WI38 (cell line): ENCODE measurements at regions not wholly inside any gene's neighbourhood (a gene's known extent, or its start where the extent isn't known, plus 50 kb on each side); places are given as distances from the start of the nearest gene placed in this dataset.

Experiments
- H3K4me3 ChIP-seq: 2 replicates; pipeline ENCODE4 v1.5.1; 2011; ENCODE audit warnings: low read depth, mild to moderate bottlenecking, control low read depth, low read length
- TF ChIP-seq, protein P1 (sequence below): IDR thresholded peaks from 2 replicates; pipeline ENCODE4 v1.5.1; 2012; ENCODE audit warnings: low read depth, mild to moderate bottlenecking, control low read depth, low read length

DNA sequence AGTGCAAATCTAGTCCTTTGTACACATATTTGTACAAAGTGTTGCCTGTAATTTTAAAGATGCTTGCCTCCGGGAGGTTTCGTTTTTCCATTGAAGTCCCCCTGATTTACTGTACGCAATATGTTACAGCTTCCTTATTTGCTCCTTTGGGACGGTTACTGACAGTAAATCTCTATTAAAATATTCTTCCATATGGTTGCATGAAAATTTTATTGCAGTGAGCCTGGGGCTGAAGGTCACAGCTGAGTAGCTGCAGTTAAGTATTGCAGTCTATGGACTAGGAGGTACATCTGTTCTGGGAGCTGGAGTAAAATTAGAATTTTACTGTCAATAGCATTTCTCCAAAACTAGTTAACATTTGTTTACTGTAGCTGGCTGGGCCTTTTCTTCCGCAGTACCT is 119.2 kb downstream of the ETAA1 start:
- TF ChIP-seq, protein P1, sequence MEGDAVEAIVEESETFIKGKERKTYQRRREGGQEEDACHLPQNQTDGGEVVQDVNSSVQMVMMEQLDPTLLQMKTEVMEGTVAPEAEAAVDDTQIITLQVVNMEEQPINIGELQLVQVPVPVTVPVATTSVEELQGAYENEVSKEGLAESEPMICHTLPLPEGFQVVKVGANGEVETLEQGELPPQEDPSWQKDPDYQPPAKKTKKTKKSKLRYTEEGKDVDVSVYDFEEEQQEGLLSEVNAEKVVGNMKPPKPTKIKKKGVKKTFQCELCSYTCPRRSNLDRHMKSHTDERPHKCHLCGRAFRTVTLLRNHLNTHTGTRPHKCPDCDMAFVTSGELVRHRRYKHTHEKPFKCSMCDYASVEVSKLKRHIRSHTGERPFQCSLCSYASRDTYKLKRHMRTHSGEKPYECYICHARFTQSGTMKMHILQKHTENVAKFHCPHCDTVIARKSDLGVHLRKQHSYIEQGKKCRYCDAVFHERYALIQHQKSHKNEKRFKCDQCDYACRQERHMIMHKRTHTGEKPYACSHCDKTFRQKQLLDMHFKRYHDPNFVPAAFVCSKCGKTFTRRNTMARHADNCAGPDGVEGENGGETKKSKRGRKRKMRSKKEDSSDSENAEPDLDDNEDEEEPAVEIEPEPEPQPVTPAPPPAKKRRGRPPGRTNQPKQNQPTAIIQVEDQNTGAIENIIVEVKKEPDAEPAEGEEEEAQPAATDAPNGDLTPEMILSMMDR = no peak
- no peak overlapping the region for H3K4me3 ChIP-seq

DNA sequence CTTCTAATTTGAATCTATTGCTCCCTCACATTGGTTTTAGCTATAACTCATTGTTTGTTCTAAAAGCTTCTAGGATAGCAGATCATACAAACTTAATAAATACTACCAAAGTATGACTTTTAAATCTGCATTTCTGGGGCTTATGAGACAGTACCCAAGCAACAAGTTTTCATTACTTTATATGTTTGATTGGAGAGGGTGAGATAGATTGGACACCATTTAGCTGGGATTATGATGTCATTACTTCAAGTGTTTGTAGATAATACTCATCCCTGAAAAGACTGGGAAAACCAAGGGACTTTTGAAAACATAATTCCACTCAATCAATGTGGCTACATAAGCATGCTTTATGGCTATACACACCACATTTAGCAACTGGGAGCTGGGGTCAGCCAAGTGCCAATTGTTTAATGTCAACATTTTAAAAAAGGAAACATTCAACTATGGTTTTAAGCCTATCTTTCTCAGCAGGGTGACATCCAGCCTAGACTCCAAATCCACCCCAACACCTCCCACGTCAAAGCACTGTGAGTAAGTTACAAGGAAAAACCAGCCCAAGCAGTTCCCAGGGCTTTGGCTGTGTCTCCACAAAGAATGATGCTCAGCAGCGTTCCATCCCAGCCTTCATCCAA is 119.9 kb downstream of the ETAA1 start:
- TF ChIP-seq, protein P1 = no peak
- no peak overlapping the region for H3K4me3 ChIP-seq

DNA sequence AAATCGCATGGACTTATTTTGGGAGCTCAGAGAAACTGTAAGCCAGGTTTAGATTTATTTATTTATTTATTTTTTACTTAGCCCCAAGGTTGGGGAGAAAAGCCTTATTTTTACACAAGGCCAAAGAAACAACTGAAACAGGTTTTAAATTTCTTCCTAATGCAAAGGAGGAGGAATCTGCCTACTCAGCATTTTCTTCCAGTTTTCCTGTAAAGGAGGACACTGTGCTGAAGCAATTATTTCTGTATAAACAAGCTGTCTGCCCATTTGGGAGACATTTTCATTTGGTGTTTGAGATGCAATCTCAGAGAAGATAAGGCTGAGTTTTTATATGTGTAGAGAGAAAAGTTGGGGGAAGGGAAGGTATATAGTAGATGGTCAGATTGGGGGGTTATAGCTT is 125.0 kb downstream of the ETAA1 start:
- no peak overlapping the region for H3K4me3 ChIP-seq
- TF ChIP-seq, protein P1 = no peak

DNA sequence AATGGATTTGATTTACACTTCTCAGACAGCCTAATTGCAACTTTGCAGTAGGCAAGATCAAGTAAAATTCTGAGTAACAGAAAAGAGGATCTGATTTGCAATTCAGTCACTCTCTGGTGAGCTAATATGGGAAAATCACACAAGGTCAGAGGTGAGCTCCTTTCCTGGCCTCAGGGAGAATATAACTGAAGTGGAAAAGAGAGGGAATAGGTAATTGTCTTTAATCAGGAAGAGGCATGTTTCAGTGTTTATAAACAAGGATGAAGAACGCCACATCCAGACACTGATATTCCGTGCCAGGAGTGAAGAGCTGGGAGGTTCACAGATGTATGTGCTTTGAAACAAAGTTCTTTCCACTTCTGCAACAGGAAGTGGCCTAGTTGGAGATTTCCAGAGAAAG is 127.1 kb downstream of the ETAA1 start:
- H3K4me3 ChIP-seq = no peak overlapping the region
- TF ChIP-seq, protein P1 = no peak

DNA sequence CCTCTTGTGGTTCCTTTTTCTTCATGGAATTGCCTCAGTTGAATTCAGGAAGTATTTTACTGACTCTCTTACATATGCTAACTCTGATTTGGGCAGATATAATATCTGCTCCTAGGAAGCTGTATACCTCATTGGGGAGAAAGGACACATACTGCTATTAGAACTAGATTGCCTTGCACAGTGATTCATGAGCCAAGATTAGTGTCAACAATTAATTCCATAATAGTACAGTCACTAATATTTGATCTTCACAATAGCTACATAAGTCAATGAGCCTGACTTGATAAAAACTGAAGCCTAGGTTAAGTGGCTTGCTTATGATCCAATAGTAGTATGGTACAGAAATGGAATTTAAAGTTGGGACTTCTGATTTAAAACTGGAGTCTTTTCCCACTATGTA is 127.6 kb downstream of the ETAA1 start:
- H3K4me3 ChIP-seq = no peak overlapping the region

DNA sequence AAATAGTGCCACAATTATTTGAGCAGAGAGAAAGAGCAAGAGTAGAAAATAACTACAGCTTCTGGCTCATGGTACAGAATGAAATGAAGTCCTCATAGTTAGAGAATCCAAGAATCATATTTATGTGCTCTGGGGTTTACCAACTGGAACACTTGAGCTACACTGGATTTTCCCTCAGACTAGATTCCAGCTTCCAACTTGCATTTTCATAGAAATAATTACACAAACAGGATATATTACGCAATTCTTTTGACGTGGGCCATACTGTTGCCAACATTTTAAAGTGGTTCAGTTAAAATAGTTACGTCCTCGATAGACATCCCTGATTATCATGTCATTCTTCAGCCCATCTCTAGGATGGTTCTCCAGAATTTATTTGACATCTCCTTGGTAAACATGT is 129.2 kb downstream of the ETAA1 start:
- TF ChIP-seq, protein P1 = no peak
- no peak overlapping the region for H3K4me3 ChIP-seq

More for the DNA sequence above, 127.6 kb downstream of the ETAA1 start:
- TF ChIP-seq, protein P1 = no peak

DNA sequence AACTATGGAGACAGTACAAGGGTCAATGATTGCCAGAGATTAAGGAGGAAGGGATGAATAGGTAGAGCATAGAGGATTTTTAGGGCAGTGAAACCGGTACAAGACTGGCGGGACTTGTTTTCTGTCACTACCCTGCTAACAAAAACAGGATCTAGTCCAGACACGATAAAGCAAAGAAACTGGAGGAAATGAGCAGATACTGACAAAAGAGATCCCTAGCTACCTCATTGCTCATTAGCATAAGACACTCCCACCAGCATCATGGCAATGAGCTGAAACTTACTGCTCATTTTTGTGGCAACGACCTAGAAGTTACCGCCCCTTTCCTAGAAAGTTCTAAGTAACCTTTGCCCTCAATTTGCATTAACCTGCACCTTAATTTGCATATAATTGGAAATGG is 131.2 kb downstream of the ETAA1 start:
- no peak overlapping the region for H3K4me3 ChIP-seq
- TF ChIP-seq, protein P1 = no peak
